ENCODE measurements at regions not wholly inside any gene's neighbourhood (a gene's known extent, or its start where the extent isn't known, plus 50 kb on each side); places are given as distances from the start of the nearest gene placed in this dataset.

DNA sequence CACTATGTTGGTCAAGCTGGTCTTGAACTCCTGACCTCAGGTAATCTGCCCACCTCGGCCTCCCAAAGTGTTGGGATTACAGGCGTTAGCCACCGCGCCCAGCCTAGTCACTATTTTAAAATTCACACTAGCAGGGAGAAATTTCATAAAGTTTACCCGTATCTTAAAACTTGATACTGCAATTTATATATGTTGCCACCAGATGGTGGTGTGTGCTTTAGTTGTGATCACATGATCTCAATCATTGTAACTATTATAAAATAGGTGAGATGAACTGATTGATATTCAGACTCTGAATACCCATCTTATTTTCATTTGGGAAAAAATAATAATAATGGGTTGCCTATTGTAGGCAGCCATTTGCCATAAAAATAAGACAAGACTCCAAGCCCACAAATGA is 1330.4 kb upstream of the WWC1 start:
- Histone ChIP-seq H3K4me1 (ENCODE audit: low read depth) (no peaks in the 10 kb centered on the region), H3K9me3 (ENCODE audit: low read depth) (no peaks in the 10 kb centered on the region), H3K27me3 (no peaks in the 10 kb centered on the region), H3K4me3 (no peak overlapping the region), H3K27ac (no peak overlapping the region), H3K36me3 (no peaks in the 10 kb centered on the region)
- DNase-seq (ENCODE audit: low read depth in 1 of 2, low spot score in 1 of 2) = no peak
- TF ChIP-seq, protein P1, sequence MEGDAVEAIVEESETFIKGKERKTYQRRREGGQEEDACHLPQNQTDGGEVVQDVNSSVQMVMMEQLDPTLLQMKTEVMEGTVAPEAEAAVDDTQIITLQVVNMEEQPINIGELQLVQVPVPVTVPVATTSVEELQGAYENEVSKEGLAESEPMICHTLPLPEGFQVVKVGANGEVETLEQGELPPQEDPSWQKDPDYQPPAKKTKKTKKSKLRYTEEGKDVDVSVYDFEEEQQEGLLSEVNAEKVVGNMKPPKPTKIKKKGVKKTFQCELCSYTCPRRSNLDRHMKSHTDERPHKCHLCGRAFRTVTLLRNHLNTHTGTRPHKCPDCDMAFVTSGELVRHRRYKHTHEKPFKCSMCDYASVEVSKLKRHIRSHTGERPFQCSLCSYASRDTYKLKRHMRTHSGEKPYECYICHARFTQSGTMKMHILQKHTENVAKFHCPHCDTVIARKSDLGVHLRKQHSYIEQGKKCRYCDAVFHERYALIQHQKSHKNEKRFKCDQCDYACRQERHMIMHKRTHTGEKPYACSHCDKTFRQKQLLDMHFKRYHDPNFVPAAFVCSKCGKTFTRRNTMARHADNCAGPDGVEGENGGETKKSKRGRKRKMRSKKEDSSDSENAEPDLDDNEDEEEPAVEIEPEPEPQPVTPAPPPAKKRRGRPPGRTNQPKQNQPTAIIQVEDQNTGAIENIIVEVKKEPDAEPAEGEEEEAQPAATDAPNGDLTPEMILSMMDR (IDR thresholded peaks at IDR 0.05; ENCODE audit: low read depth, low read length) = peak; percentile 16

DNA sequence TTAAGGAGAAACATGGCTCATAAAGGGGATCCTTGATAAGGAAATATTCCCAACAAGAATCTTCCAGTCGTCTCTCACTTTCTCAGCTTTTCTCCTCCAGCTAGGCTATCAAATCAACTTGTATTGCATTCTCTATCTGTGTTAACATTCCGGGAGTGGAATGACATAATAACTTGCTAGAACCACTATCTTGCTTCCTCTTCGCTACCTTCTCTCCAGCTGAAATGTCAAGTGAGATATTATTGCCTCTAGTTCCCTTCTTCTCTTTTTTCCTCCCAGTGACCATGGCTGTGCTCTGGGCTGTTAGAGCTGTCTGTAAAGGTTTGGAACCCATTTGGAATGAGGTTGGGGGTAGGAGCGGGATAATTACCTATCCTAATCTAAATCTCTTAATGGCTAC is 1329.5 kb upstream of the WWC1 start:
- Histone ChIP-seq H3K27ac (no peak overlapping the region), H3K9me3 (ENCODE audit: low read depth) (no peaks in the 10 kb centered on the region), H3K27me3 (no peaks in the 10 kb centered on the region), H3K4me3 (no peak overlapping the region), H3K4me1 (ENCODE audit: low read depth) (no peaks in the 10 kb centered on the region), H3K36me3 (no peaks in the 10 kb centered on the region)
- DNase-seq (ENCODE audit: low read depth in 1 of 2, low spot score in 1 of 2) = peak in 1 of 2 donors; percentile 18
- TF ChIP-seq, protein P1 (IDR thresholded peaks at IDR 0.05; ENCODE audit: low read depth, low read length) = no peak

DNA sequence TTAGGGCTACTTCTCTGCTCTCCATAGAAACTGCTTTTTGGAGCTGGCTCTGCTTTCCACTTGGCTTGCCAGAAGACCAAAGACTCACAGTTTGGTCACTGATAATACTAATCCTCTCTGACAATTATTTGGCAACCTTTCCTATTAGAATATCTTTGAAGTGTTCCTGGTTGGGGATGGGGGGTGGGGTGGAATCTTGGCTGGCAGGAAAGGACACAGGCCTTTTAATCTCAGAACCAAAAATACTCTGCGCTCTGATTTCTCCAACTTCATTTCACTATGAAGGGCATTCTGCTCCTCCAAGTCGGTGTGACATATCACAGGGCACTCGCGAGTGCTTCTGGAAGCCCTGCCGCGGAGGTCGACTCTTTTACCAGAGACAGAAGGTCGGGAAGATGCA is 1329.0 kb upstream of the WWC1 start:
- Histone ChIP-seq H3K4me1 (ENCODE audit: low read depth) (no peaks in the 10 kb centered on the region), H3K4me3 (no peak overlapping the region), H3K27me3 (no peaks in the 10 kb centered on the region), H3K27ac (no peak overlapping the region), H3K36me3 (no peaks in the 10 kb centered on the region), H3K9me3 (ENCODE audit: low read depth) (no peaks in the 10 kb centered on the region)
- DNase-seq (ENCODE audit: low read depth in 1 of 2, low spot score in 1 of 2) = peak in 1 of 2 donors; percentile 48
- TF ChIP-seq, protein P1 (IDR thresholded peaks at IDR 0.05; ENCODE audit: low read depth, low read length) = no peak

DNA sequence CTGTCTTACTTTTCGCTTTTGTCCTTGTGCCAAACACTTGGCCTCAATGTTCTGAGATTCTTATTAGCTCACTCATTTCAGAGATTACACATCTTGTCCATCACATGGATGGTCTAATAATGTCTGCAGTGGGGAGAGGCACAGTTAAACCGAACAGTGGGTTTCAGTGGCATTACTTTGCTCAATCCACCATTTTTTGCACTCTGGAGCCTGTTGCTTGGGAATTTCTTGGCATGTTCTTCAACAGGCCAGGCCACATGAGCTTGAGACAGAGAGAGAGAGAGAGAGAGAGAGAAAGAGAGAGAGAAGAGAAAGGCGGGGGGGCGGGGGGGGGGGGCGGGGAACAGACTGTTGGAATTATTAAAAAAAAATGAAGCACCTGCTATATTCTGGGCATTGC is 1327.8 kb upstream of the WWC1 start:
- TF ChIP-seq, protein P1 (IDR thresholded peaks at IDR 0.05; ENCODE audit: low read depth, low read length) = no peak

DNA sequence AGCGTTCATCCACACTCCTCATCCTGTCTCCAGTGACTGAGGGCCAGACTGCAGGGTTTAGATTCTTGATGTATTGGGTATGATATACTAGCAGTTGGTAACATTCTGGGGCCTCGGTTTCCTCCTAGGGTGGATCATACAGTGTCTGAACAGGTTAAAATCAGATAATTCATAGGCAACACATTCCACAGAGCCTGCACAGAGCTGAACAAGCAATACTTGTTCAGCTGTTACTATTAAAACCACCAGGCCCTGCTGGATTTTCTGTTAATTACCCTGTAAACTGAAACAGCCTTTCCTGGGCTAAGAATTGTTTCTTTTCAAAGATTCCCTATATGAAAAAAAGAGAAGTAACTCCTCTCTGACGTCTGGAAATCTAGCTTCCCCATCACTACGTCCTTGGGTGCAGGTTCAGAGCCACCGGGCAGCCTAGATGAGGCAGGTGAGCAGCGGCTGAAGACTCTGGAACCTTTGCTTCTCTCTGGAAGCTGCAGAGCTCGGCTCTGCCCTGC is 1313.5 kb upstream of the WWC1 start:
- Histone ChIP-seq H3K27me3 (peaks cover 10% of the 10 kb centered on the region), H3K4me1 (ENCODE audit: low read depth) (peaks cover 5% of the 10 kb centered on the region), H3K27ac (no peak overlapping the region), H3K36me3 (no peaks in the 10 kb centered on the region), H3K4me3 (peak overlapping the region; percentile 43), H3K9me3 (ENCODE audit: low read depth) (no peaks in the 10 kb centered on the region)
- DNase-seq (ENCODE audit: low read depth in 1 of 2, low spot score in 1 of 2) = no peak
- TF ChIP-seq, protein P1 (IDR thresholded peaks at IDR 0.05; ENCODE audit: low read depth, low read length) = no peak

More for the DNA sequence above, 1327.8 kb upstream of the WWC1 start:
- no peak for DNase-seq (ENCODE audit: low read depth in 1 of 2, low spot score in 1 of 2)
- Histone ChIP-seq H3K36me3 (no peaks in the 10 kb centered on the region), H3K27me3 (no peaks in the 10 kb centered on the region), H3K9me3 (ENCODE audit: low read depth) (no peaks in the 10 kb centered on the region), H3K27ac (no peak overlapping the region), H3K4me1 (ENCODE audit: low read depth) (no peaks in the 10 kb centered on the region), H3K4me3 (no peak overlapping the region)

Measured in cardiac muscle cell (in vitro differentiated cells and primary cell).